Hematopoietic multipotent progenitor cell treated with erythropoietin and hydrocortisone succinate and interleukin-3 and kit ligand, for 8 days (in vitro differentiated cells): ENCODE measurements at regions not wholly inside any gene's neighbourhood (a gene's known extent, or its start where the extent isn't known, plus 50 kb on each side); places are given as distances from the start of the nearest gene placed in this dataset.

Source experiments
- DNase-seq: peaks from one replicate; pipeline ENCODE4 v3.0.0-alpha.2; 2015

- no peak for DNase-seq
Measured at GRCh38 chr21:15327637-15328265, 263.0 kb upstream of the NRIP1 start.

- DNase-seq, result no peak
Measured at GRCh38 chr21:15329191-15329590, 264.4 kb upstream of the NRIP1 start.

GRCh38 chr21:15330872-15331271 lies 266.1 kb upstream of the NRIP1 start:
- DNase-seq, result no peak

- DNase-seq, result no peak
Measured at GRCh38 chr21:15332572-15332971, 267.8 kb upstream of the NRIP1 start.

- DNase-seq, result no peak
Measured at GRCh38 chr21:15333136-15333710, 268.4 kb upstream of the NRIP1 start.

- no peak for DNase-seq
Measured at GRCh38 chr21:15333951-15334350, 269.2 kb upstream of the NRIP1 start.

GRCh38 chr21:15343066-15343465 lies 278.3 kb upstream of the NRIP1 start:
- DNase-seq, result no peak

GRCh38 chr21:15352009-15352408 lies 287.2 kb upstream of the NRIP1 start:
- no peak for DNase-seq

- no peak for DNase-seq
Measured at GRCh38 chr21:15353546-15353945, 288.7 kb upstream of the NRIP1 start.

- DNase-seq, result no peak
Measured at GRCh38 chr21:15354516-15354915, 289.7 kb upstream of the NRIP1 start.

- DNase-seq, result no peak
Measured at GRCh38 chr21:15355066-15355465, 290.3 kb upstream of the NRIP1 start.

GRCh38 chr21:15359251-15359650 lies 294.5 kb upstream of the NRIP1 start:
- DNase-seq, result no peak

- DNase-seq, result no peak
Measured at GRCh38 chr21:15362458-15362857, 297.7 kb upstream of the NRIP1 start.

GRCh38 chr21:15363921-15364320 lies 299.1 kb upstream of the NRIP1 start:
- no peak for DNase-seq

- no peak for DNase-seq
Measured at GRCh38 chr21:15365751-15366392, 301.1 kb upstream of the NRIP1 start.

- no peak for DNase-seq
Measured at GRCh38 chr21:15366555-15366954, 301.8 kb upstream of the NRIP1 start.

GRCh38 chr21:15367061-15367626 lies 302.3 kb upstream of the NRIP1 start:
- no peak for DNase-seq

GRCh38 chr21:15370462-15370975 lies 305.7 kb upstream of the NRIP1 start:
- no peak for DNase-seq

GRCh38 chr21:15373941-15374340 lies 309.1 kb upstream of the NRIP1 start:
- DNase-seq, result no peak

- DNase-seq, result no peak
Measured at GRCh38 chr21:15379776-15380175, 315.0 kb upstream of the NRIP1 start.

- DNase-seq, result no peak
Measured at GRCh38 chr21:15383588-15383987, 318.8 kb upstream of the NRIP1 start.

- DNase-seq, result no peak
Measured at GRCh38 chr21:15390049-15390448, 325.2 kb upstream of the NRIP1 start.

- DNase-seq, result no peak
Measured at GRCh38 chr21:15397258-15397657, 332.5 kb upstream of the NRIP1 start.

- no peak for DNase-seq
Measured at GRCh38 chr21:15400905-15401304, 328.9 kb upstream of the USP25 start.
